HG02588 (cell line): ENCODE measurements at regions not wholly inside any gene's neighbourhood (a gene's known extent, or its start where the extent isn't known, plus 50 kb on each side); places are given as distances from the start of the nearest gene placed in this dataset.

ENCODE experiments used
- ATAC-seq: cut with Tn5 transposase; IDR thresholded peaks from one replicate; pipeline ENCODE4 v1.9.1; 2021; ENCODE audit warnings: mild to moderate bottlenecking, moderate library complexity; ENCODE audit not compliant: unreplicated experiment

GRCh38 chr7:20267482-20267881 is 50.3 kb upstream of the MACC1 start:
- ATAC-seq = no peak

- ATAC-seq = no peak
These were observed 51.6 kb upstream of the MACC1 start for GRCh38 chr7:20268824-20269223.

GRCh38 chr7:20269726-20270125 is 52.5 kb upstream of the MACC1 start:
- ATAC-seq = no peak

GRCh38 chr7:20270371-20270770 is 53.2 kb upstream of the MACC1 start:
- ATAC-seq = no peak

- ATAC-seq = peak; percentile 95
These were observed 53.7 kb upstream of the MACC1 start for GRCh38 chr7:20270867-20271266.

GRCh38 chr7:20275637-20276036 is 55.1 kb upstream of the ITGB8 start:
- ATAC-seq = no peak

GRCh38 chr7:20276705-20277472 is 53.8 kb upstream of the ITGB8 start:
- no peak for ATAC-seq

- ATAC-seq = no peak
These were observed 50.7 kb upstream of the ITGB8 start for GRCh38 chr7:20279979-20280378.

GRCh38 chr7:20280475-20281351 is 50.0 kb upstream of the ITGB8 start:
- ATAC-seq = no peak
